AG08396 (cell line): ENCODE measurements at regions not wholly inside any gene's neighbourhood (a gene's known extent, or its start where the extent isn't known, plus 50 kb on each side); places are given as distances from the start of the nearest gene placed in this dataset.

Experiments used
- DNase-seq: peaks from one replicate; pipeline ENCODE4 v3.0.0; 2012; ENCODE audit warnings: low spot score, mixed read lengths

DNA sequence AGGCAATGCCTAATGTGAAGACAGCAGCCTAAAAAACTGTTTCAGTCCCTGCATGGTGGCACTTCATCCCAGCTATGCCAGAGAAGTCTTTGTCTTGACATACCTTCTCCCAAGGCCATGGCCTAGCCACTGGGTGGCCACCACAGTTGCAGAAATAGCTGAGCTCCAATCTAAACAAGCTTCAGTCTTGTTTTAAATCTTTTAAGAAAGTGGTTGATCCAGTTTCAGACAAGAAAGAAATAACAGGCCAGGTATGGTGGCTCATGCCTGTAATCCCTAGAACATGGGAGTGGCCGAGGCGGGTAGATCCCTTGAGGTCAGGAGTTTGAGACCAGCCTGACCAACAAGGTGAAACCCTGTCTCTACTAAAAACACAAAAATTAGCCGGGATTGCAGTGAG is 600.0 kb upstream of the PLXNA2 start:
- DNase-seq, result no peak

DNA sequence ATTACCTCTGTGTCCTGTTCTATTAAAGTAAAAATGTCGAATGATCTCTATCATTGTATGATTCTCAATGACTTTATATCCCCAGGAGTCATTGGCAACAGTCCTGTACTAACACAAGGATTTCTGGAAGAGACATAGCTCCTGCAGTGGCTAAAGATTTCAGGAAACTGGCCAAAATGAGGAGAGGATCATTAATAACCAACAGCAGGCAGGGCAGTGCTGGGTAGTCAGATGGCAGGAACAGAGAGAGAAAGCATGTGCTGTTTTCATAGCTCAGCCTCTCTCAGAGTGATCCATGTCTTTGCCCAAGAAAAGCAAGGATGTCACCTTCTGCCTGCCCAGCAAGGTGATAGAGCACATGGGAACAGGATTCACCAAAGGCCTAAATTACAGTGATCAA is 604.7 kb upstream of the PLXNA2 start:
- no peak for DNase-seq

DNA sequence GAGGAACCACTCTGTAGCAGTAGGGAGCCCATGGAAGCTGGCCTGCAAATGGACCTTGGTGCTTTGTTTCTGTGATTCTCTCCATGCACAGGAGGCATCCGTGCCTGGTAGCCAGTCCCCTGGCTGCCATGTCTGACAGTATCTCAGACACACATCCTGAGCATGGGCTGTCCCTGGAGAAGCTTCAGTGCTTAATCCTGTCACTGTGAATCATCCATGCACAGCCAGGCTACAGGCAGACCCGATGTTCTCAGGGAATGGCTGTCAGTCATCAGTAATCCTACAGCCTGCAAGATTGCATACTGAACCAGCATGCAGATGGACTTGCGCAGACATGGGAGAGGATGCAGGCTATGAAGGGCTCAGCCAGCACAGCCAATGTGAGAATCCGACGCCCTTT is 606.3 kb upstream of the PLXNA2 start:
- DNase-seq, result no peak

DNA sequence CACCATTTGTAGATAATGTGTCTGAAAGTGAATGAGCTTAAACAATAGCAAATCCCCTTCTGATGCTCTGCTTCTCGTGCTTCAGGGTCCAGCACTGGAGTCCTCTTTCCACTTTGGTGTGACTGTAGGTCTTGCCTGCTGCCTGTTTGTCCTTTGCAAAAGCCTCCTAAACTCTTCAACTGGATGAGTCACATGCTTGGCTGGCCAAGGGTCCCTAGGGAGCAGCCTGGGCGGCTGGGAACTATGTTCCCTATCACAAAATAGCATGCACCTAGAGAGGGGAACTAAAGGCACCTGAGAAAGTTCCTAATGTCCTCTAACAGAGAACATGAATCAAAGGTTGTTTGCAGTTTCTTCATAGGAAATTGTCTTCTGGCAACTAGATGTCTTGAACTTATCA is 607.2 kb upstream of the PLXNA2 start:
- no peak for DNase-seq

DNA sequence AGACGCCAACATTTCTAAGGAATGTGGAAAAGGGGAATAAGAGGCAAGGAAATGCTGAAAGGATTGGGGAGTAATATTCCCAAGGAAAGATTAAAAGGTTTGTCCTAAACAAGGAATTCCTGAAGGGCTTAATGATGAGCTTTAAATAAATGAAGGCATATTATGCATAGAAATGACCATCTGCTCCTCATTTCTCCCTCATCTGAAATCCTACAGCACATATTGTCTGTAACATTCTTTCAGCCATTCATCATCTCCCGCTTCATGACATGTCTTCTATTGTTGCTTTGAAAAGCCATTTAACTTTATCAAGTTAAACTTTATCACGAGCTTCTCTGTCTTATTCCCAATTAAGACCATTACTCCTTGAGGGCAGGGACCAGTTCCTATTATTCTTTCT is 608.7 kb upstream of the PLXNA2 start:
- DNase-seq, result no peak

DNA sequence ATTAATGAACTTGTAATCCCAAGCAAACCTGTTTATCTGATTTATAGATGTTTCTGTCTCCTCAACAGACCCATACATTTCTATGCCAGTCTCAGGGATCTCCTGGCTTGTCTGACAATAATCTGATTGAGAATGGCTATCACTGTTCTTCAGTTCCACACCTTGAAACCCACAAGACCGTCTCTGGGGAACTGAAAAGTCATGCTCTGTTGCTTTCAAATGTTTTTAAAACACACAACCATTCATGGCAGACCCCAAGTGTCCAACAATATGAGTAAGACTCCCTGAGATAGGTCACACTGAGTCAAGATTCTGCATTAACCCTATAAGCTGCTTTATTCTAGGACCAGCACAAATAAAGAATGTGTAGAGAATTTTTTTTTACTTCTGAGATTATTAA is 611.2 kb upstream of the PLXNA2 start:
- no peak for DNase-seq

DNA sequence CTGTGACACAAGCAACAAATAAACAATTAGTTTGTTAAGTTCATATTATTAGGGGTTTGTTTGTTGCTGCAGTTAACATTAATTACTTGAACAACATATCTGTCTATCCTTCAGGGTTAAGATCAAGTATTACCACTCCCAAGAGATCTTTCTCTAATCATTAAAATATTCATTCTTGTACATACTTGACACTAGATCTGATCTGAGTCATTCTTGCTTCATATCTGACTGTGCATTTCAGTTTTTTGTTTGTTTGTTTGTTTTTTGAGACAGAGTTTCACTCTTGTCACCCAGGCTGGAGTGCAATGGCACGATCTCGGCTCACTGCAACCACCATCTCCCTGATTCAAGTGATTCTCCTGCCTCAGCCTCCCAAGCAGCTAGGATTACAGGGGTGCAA is 613.3 kb upstream of the PLXNA2 start:
- DNase-seq, result no peak

DNA sequence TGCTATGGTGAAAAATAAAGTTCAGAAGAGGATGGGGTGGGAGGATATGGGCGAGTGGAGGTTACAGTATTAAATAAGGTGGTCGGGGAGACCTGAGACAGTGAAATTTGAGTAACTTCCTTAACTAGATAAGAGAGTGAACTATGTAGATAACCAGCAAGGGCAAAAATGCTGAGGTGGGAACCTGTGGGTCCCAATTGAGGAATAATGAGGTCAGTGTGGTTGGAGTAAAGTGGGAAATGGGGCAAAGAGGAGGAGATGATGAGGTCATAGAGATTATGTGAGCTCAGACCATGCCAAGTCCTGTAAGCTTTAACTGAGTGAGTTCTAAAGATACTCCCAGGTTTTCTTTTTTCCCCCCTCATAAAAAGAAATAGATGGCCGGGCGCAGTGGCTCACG is 614.6 kb upstream of the PLXNA2 start:
- no peak for DNase-seq

DNA sequence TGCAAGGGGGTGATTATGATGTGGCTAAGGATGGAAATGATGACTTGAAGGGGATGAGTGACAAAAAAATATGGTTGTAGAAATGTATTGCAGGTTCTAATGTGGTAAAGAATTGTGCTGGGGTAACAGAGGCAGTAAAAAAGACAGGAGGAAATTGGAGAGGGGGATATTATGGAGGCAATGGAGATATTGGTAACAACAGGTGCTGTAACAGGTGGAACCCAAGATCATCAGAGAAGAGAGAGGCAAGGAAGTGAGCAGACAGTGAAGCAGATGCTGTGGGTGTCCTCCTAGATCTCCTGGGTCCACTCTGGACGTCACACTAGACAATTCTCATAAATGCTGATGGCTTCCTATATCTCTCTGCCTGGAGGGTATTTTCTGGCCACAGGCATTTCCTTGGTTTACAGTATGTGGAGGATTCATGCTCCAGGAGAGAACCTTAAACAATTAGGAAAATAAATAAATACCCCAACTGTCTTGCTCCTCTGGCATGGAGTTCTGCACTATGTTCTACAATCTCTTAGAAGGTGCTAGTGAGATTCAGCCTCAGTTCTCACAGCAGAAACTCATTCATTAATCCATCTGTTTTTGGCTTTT is 620.3 kb upstream of the PLXNA2 start:
- no peak for DNase-seq

DNA sequence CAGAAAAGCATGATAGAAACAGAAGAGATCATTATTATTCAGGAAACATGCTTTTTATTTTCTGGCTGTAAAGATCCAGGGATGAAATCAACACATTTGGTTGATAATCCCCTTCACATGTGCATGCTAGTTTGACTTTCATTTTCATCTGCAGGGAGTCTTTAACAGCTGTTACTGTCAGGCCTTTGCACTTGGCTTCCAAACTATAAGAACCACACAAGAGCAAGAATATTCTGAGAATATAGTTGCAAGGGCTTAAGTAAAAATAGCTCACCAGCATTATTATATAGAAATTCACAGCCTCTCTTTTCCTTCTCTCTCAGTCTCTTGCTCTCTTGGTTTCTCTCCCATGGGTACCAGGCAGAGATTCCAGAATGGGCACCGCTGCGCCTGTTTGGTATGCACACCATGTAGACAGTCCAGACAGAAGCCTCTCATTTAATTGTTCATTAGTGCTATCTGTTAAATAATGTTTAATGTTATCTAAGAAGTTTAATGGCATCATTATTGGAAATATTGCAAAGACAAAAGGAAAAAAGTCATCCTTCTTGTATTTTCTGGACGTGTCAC is 622.3 kb upstream of the PLXNA2 start:
- no peak for DNase-seq

DNA sequence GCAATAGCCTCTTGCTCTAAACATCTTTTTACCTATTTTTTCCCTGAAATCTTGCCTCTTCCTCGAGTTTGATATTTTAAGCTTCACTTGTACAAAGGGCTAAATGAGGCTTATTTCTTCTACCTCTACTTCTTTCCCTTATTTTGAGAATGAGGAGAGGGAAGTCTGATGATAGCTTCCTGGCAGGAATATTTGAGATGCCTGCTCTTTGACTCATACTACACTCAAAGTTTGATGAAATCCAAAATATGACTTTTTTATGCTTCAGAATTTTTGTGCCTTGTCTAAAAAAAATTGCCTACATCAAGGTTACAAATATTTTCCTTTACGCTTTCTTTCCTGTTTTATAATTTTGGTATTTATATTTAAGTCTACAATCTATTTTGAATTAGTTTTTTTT is 624.4 kb upstream of the PLXNA2 start:
- peak; percentile 3 for DNase-seq

DNA sequence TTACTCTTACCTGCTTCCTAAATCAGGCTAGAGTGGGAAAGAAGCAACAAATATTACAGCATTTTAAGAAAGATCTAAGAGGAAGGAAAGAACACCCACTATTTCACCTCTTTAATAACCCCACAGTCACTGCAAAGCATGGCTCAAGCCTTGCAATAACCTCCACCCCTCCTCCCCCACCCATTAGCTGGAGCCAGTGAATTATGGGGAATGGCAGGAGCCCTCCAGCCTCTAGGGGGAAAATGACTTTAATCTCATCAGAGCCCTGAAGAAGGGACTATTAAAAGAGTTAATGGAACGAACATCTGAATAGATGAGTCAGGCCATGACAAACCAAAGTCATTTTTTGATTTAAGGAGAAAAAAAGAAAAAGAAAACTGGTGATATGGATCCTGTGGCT is 630.7 kb upstream of the PLXNA2 start:
- no peak for DNase-seq

DNA sequence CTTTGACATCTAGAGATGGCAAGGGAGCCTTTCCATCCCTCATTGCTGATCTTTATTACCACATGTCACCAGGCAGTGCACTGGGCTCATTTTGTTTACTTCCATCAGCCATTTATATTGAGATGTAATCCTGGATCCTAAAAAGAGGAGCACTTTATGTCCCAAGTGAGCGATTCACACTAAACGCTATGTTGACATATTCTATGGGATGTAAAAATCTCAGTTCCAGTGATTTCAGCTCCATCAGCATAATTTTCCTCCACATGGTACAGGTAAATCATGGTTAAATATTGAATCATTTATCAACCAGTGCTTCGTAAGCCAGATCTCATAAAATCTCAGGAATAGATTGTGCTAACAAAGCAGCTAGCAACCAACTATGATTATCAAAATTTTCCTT is 634.8 kb upstream of the PLXNA2 start:
- DNase-seq, result no peak

DNA sequence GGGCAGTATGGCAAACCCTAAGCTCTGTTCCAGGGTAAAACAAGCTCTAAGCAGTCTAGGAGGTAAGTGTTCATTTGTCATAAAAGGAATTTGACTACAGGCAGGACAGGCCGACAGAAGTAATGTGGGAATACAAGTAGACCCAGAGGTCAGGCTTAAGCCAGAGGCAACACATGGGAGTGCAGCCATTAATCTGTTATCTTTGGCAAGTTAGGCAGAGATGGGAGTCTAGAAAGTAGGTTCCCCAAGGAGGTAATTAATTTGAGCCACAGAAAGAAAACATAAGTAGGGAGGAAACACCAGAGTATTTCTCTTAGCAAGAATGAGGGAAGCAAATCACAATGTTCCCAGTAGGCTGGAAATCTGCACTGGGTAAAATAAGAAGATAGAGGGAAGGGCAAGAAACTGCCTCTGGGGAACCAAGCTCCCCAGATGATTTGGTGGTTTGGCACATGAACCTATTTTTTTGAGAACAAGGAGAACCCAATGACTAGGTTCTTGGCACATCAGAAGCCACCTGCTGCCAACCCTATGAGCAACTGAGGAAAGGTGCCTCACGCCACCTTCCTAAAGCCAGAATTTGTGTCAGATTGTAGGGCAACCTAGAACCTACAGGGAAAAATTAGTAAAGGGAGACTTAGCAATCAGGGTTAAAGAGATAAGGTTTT is 636.4 kb upstream of the PLXNA2 start:
- DNase-seq, result no peak

DNA sequence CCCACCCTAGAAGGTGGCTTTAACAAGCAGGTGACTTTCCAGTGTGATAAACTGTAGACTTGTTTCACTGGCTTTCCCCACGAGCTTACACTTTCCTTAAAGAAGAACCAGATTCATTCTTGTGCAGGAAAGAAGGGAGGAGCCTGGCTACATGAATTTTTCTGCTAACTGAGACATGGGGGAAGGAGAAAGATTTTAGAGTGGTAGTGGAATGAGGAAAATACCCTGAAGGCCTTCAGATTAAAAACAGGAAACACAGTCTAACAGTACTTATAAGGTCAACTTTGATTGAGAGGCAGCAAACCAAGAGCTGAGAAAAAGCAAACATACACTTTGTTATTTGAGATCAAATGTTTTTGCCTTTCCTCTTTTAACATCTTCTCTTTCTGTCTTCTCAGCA is 640.9 kb upstream of the PLXNA2 start:
- DNase-seq, result no peak

DNA sequence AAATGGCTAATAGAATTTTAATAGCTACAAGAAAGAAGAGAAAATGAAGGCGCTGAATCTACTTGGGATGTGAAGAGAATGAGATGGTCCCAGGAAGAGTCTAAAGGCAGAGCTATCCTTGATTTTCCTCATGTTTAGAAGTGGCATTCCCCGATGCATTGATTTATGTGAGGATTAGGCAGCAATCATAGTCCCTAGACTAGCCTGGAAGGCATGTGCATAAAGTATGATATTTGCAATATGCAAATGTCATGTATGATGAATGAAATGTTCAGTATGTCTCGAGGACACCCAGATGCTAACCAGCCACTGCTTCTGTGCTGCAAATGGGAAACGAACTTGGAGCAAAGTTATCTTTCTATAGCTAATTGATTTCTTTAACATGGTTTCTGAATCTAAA is 641.5 kb upstream of the PLXNA2 start:
- DNase-seq, result no peak

DNA sequence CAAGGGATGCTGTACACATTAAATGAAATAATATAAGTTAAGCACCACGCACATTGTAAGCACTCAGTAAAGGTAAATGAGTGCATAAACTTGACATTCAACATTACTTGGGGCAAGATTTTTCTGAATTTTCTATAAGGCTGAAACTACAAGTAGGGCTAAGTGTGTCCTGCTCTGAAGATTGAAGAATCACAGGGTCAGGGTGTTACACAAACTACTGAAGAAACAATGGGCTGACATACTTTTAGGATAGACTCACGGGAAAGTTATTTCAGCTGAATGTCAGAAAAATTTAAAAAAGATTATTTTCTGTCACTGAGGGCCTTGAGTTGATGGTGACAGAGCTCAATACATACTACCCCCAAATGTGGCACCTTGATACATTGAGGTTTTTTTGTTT is 644.2 kb upstream of the PLXNA2 start:
- no peak for DNase-seq

DNA sequence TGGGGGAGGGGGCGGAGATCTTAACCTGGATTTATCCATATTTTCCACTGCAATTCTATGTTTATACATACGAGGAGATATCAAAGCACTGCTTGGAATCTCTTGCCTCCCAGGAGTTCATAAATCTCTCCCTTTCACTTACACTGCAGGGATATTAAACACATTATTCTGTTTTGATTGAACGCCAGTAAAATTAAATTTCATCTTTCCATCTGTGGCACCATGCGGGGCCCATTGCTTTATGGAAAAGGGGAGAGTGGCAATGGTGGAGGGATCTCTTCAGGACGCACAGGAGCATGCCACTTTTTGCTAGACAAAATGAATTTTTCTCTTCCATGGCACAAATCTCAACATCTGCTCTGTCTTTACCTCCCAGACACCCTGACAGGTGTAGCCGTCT is 648.0 kb upstream of the PLXNA2 start:
- no peak for DNase-seq

DNA sequence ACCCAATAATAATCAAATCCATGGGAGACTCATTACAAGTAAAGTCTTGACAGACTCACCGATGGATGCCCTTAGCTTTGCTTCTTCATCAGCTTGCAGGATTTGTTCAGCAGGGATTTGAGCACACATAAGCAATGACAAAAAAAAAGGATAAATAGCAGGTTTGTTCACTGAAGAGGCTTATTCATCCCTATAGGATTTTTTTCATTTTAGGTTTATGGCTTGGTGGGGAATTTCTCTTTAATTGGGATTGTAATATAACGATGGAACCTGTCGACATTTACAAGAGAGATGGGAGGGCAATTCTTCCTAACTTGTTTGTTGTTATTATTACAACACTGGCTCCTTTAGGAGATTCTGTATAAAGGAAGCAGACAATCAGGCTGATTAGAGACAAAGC is 649.1 kb upstream of the PLXNA2 start:
- no peak for DNase-seq

DNA sequence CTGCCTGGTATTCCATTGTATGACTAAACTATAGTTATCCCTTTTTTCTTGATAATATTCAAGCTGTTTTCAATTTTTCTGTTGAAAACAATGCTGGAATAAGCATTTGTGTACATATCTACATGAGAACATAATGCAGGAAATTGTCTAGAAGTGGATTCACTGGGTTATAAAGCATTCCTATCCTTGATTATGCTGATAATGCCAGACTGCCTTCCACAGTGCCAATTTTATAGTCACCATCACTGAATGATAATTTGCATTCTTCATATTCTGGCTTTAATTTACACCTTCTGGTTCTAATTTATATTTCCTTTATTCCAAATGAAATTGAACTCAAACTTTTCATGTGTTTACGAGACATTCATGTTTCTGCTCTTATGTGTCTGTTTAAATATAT is 651.0 kb upstream of the PLXNA2 start:
- DNase-seq, result no peak

DNA sequence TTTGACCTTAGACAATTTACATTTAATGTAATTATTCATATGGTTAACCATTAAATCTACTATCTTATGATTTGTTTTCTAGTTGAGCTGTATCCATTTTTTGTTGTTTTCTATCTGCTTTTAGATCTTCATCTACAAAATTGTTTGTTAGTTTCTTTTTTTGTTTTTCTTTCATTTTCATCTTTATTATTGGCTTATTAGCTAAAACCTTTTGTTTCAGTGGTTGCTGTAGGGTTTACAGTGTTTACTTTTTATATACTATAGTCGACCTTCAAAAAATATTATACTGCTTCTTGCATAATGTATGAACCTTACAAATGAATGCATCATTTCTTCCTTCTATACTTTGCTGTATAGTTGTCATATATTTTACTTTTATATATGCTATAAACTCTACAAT is 651.6 kb upstream of the PLXNA2 start:
- DNase-seq, result no peak

DNA sequence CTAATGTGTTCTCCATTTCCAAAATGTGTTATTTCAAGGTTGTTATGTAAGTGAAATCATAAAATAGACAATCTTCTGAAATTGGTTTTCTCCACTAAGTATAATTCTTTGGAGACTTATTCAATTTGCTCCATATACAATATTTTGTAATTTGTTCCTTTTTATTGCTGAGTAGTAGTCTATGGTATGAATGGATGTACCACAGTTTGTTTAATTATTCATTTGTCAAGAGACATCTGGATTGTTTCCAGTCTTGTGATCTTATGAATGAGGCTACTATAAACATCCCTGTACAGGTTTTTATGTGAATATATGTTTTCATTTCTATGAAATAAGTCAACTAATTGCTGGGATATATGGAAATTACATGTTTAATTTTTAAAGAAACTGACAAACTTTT is 652.6 kb upstream of the PLXNA2 start:
- DNase-seq, result no peak

DNA sequence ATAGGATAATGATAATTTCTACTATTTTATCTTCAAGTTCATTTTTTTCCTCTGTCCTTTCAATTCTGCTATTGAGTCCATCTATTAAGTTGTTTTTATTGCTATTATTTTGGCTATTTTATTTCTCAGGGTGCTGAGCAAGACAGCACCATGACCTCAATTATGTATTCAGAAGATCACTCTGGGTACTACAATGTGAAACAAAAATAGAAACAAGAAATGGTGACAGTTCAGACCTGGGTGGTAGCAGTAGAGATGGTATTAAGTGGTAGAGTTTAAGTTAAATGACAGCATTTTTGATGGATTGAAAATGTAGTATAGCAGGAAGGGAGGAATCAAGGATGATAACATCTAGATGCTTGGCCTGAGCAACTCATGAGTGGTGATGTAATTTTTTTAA is 655.3 kb upstream of the PLXNA2 start:
- DNase-seq, result no peak

DNA sequence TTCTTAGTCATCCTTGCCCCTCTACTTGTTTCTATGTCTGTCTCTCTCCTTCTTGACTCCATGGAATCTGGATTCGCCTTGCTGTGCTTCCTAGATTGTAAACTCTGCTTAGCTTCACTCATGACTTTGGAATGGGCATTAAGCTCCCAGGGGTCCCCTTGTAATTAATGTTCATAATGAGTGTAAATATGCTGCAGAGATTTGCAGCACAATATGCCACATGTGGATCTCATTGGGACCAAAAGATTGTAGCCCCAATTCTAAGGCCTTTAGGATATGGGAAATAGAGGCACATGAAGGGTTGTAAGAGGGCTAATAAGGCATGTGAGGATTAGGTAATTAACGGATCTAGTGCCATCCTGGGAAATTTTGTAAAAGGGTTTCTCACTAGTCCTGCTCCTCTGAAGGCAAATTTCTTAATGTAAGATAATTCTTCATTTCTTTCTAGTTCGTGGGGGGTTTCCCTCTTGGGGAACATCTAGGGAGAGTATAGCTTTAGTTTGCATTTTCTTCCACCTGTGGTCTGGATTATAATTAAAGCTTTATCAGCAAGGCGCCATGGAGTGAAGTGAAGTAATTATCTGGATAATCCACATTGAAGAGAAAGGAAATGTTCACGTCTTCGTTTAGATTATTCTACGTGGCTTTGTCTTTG is 659.2 kb upstream of the PLXNA2 start:
- no peak for DNase-seq
